K562 (cell line): ENCODE measurements at regions not wholly inside any gene's neighbourhood (a gene's known extent, or its start where the extent isn't known, plus 50 kb on each side); places are given as distances from the start of the nearest gene placed in this dataset.

Experiments used
- ATAC-seq: fragments of 200-7000 bp; cut with Tn5 transposase; 3 replicates; pipeline ENCODE4 v1.9.1; 2020; ENCODE audit warnings: moderate library complexity
- BruUV-seq: library from RNA; stranded (reverse); fragments of 400-500 nt; replicated peaks from 2 replicates; lab custom pipeline; 2021; lab: Mats Ljungman, UMichigan
- CTCF ChIA-PET: fragments of 300-600 bp; formaldehyde crosslinking; extraction: SDS; loops from one replicate; lab custom pipeline; 2021; ENCODE audit warnings: low intra/inter-chr PET ratio; lab: Yijun Ruan, JAX
- POLR2A ChIA-PET: fragments of 300-600, 350-650 bp; sonication (Branson Sonifier 250); formaldehyde crosslinking; extraction: SDS; loops from one replicate; lab custom pipeline; 2021; ENCODE audit warnings: antibody characterized with exemption, inconsistent platforms; lab: Yijun Ruan, JAX
- DNase-seq, 4 experiments: peaks; one replicate each; pipeline versions ENCODE4 v3.0.0 to v3.0.0-alpha.2; 2011 to 2018; ENCODE audit warnings: low spot score in 3 of 4, mixed read lengths in 3 of 4; ENCODE audit errors: extremely low read depth in 1 of 4
- FAIRE-seq: peaks from 2 replicates; lab custom pipeline; 2011; peaks lifted over from hg19 to GRCh38; lab: Jason Lieb, UNC
- H2AFZ ChIP-seq: 2 replicates; pipeline ENCODE4 v1.6.0; 2011; ENCODE audit warnings: low read depth, low read length, control low read depth, inconsistent platforms
- H3K27ac ChIP-seq: fragments of 200-600 bp; 3 replicates; pipeline ENCODE4 v1.8.0; 2011; ENCODE audit warnings: low read depth, mild to moderate bottlenecking, control low read depth, inconsistent platforms, low read length, moderate library complexity, mixed read lengths; ENCODE audit errors: extremely low read depth
- H3K27me3 ChIP-seq, 2 experiments: fragments of 300-600 bp in 1 of 2; 2 replicates in 1 of 2; 3 replicates in 1 of 2; pipeline versions ENCODE4 v1.6.0 to v1.8.0; 2011; ENCODE audit warnings: inconsistent platforms in 2 of 2, low read length in 2 of 2, mild to moderate bottlenecking in 1 of 2, mixed read lengths in 1 of 2, moderate library complexity in 1 of 2; ENCODE audit not compliant: control insufficient read depth in 2 of 2, insufficient read depth in 2 of 2
- H3K36me3 ChIP-seq: fragments of 300-600 bp; 3 replicates; pipeline ENCODE4 v1.8.0; 2011; ENCODE audit warnings: mild to moderate bottlenecking, low read length, inconsistent platforms; ENCODE audit not compliant: control insufficient read depth, insufficient read depth
- H3K4me1 ChIP-seq, 2 experiments: fragments of 200-600 bp in 1 of 2; replicated peaks in 1 of 2; 2 replicates in 1 of 2; 3 replicates in 1 of 2; pipeline versions ENCODE4 v1.5.1 to v1.8.0; 2011; ENCODE audit warnings: inconsistent platforms in 2 of 2, low read length in 2 of 2, mild to moderate bottlenecking in 1 of 2, mixed read lengths in 1 of 2, moderate library complexity in 1 of 2; ENCODE audit not compliant: control insufficient read depth in 2 of 2, insufficient read depth in 2 of 2
- H3K4me2 ChIP-seq: 2 replicates; pipeline ENCODE4 v1.6.1; 2011; ENCODE audit warnings: low read length, control low read depth, inconsistent platforms, mixed read lengths; ENCODE audit not compliant: insufficient read depth
- H3K4me3 ChIP-seq: fragments of 200-600 bp; sonication (generic), shearing (Covaris generic); 2 replicates; pipeline ENCODE4 v1.5.1; 2016; ENCODE audit warnings: control low read depth, inconsistent platforms
- H3K79me2 ChIP-seq: fragments of 200-600 bp; 3 replicates; pipeline ENCODE4 v1.8.0; 2011; ENCODE audit warnings: low read length, inconsistent platforms; ENCODE audit not compliant: control insufficient read depth, insufficient read depth
- H3K9ac ChIP-seq, 2 experiments: 2 replicates each; pipeline versions ENCODE4 v1.6.0 to v1.6.1; 2011; ENCODE audit warnings: low read depth in 2 of 2, low read length in 2 of 2, control low read depth in 1 of 2, inconsistent platforms in 1 of 2, mild to moderate bottlenecking in 1 of 2, mixed read lengths in 1 of 2; ENCODE audit not compliant: insufficient read depth in 1 of 2
- H3K9me1 ChIP-seq: one replicate; pipeline ENCODE4 v1.6.0; 2011; ENCODE audit warnings: inconsistent platforms, mild to moderate bottlenecking, low read length, moderate library complexity; ENCODE audit not compliant: control insufficient read depth, insufficient read depth
- H3K9me3 ChIP-seq: replicated peaks from 2 replicates; pipeline ENCODE4 v1.5.1; 2011; ENCODE audit warnings: low read depth, low read length, inconsistent platforms; ENCODE audit not compliant: control insufficient read depth, insufficient read depth
- H4K20me1 ChIP-seq: replicated peaks from 2 replicates; pipeline ENCODE4 v1.6.1; 2011; ENCODE audit warnings: low read length, inconsistent platforms, mixed read lengths; ENCODE audit not compliant: control insufficient read depth, insufficient read depth
- BCOR ChIP-seq: fragments of 450-650 bp; IDR thresholded peaks from 2 replicates; pipeline ENCODE4 v1.6.1; 2016
- CEBPB ChIP-seq: fragments of 450-650 bp; IDR thresholded peaks from 2 replicates; pipeline ENCODE4 v1.6.1; 2016; ENCODE audit warnings: missing genetic modification characterization, missing compliant biosample characterization
- FOS ChIP-seq: IDR thresholded peaks from 3 replicates; pipeline ENCODE4 v1.6.1; 2011; ENCODE audit not compliant: insufficient read length; ENCODE audit errors: extremely low read depth
- GABPA ChIP-seq: fragments of 200-800 bp; sonication (Bioruptor generic); conservative IDR thresholded peaks from 2 replicates; pipeline ENCODE4 v1.6.1; 2016; ENCODE audit warnings: low read depth, missing genetic modification characterization, missing compliant biosample characterization
- NFIC ChIP-seq: fragments of 450-650 bp; IDR thresholded peaks from 2 replicates; pipeline ENCODE4 v1.6.1; 2017; ENCODE audit warnings: mild to moderate bottlenecking, inconsistent platforms
- SMAD1 ChIP-seq: fragments of 150-350 bp; IDR thresholded peaks from 2 replicates; pipeline ENCODE4 v1.6.1; 2014; ENCODE audit warnings: low read length, low read depth; ENCODE audit not compliant: partially characterized antibody
- ZNF384 ChIP-seq: IDR thresholded peaks from 2 replicates; pipeline ENCODE4 v1.6.1; 2012; ENCODE audit warnings: low read depth, low read length, improper control_type of control experiment
- WGBS: fragments of 100-300 bp; shearing (Covaris generic); methylation state at CpG from one replicate; pipeline ENCODE4 v1.1.6; 2016; ENCODE audit warnings: low coverage, mixed read lengths; ENCODE audit not compliant: insufficient coverage; ENCODE audit errors: missing lambda C conversion rate; 5-methylcytosine and 5-hydroxymethylcytosine counted together
- in situ Hi-C: fragments of 300-500 bp; cut with MboI; formaldehyde crosslinking; loops from 4 replicates; pipeline ENCODE4 v1.15.0; 2018; ENCODE audit warnings: inconsistent platforms, mixed read lengths
- intact Hi-C: fragments of 100-400 bp; cut with micrococcal nuclease; formaldehyde crosslinking; loops from 2 replicates; pipeline ENCODE4 v1.14.2; 2022
- TF ChIP-seq, protein P1 (sequence below): sonication (generic); formaldehyde crosslinking; IDR thresholded peaks from 2 replicates; pipeline ENCODE4 v1.5.0; 2020; ENCODE audit warnings: missing genetic modification reagents

DNA sequence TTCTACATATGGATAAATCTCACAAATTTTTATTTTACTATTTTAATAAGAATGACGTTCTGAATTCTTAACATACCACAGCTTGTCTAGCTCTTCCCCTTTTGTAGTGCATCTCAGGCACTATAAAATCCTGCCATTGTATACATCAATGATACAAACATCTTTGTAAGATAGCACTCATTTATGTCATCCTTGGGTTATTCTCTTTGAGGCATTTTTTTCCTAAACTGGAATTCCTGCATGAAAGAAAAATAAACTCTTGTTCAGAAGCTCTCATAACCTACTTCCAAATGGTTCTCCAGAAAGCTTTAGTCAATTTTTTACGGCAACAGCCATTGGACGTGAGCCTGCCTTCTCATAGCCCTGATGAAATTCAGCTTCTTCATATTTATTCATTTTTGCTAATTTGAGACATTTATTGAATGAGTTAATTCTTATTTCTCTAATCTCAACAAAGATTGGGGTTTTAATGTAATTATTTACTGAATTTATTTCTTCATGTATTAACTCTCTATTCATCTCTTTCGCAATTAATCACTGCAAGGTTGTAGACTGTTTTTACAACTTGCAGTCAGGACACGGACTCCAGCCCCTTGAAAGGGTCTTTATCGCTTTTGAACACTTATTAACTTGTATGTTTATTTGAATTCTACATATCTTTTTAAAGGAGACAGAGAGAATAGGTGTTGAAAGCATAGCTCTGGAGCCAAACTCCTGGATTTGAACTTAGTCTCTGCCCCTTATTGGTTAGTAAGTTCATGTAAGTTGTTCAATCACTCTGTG is 57.6 kb upstream of the PARD3B start:
- intact Hi-C loops: no loop called here
- TF ChIP-seq CEBPB (tag): 0 out of 2 replicates have a peak, but pooled peaks have one; percentile 19
- no peak for TF ChIP-seq FOS
- TF ChIP-seq, protein P1, sequence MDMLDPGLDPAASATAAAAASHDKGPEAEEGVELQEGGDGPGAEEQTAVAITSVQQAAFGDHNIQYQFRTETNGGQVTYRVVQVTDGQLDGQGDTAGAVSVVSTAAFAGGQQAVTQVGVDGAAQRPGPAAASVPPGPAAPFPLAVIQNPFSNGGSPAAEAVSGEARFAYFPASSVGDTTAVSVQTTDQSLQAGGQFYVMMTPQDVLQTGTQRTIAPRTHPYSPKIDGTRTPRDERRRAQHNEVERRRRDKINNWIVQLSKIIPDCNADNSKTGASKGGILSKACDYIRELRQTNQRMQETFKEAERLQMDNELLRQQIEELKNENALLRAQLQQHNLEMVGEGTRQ (CRISPR knock-in tag): no peak
- no peak for TF ChIP-seq BCOR
- no peak for ATAC-seq
- WGBS: 49% methylated on average over 6 of the region's 6 CpGs
- in situ Hi-C loops: no loop called here
- no TSS peak for BruUV-seq
- H2AFZ ChIP-seq: no peak overlapping the region
- POLR2A ChIA-PET: interaction anchor here (0.6 kb wide), 2 partner anchors 28 to 259 kb away, joined by 3 read pairs; no protein-coding TSS in a partner anchor
- no peak overlapping the region for H3K27ac ChIP-seq
- no peaks in the 10 kb centered on the region for H3K36me3 ChIP-seq
- H3K4me2 ChIP-seq: no peak overlapping the region
- CTCF ChIA-PET: no interaction called here
- no peak for FAIRE-seq
- no peaks in the 10 kb centered on the region for H3K79me2 ChIP-seq
- no peaks in the 10 kb centered on the region for H3K9me3 ChIP-seq
- H3K27me3 ChIP-seq: no peaks in the 10 kb centered on the region
- H3K4me1 ChIP-seq: peaks cover 0 to 5% of the 10 kb centered on the region in 2 experiments; a peak in 1 of 5 replicates
- DNase-seq: no peak
- H4K20me1 ChIP-seq: no peaks in the 10 kb centered on the region
- no peaks in the 10 kb centered on the region for H3K9me1 ChIP-seq
- H3K9ac ChIP-seq: no peak overlapping the region
- no peak overlapping the region for H3K4me3 ChIP-seq

DNA sequence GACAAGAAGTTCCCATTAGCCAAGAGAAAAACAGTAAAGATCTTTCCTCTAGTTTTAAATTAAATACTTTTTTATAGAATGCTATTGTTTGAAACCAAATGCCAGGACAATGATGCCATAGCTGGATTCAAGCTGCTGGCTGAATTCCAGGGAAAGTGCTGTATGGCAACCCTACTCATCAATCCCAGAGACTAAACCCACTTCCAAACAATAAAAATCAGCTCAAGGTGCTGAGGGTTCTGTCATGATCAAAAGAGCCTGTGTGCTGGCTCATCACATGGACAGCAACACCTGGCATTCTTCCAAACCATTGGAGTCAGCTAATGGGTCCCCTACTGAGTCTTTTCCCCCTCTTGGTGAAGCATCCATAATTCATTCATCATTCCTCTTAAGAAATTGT is 53.7 kb upstream of the PARD3B start:
- Histone ChIP-seq H3K4me1 (no peaks in the 10 kb centered on the region), H3K9me3 (no peaks in the 10 kb centered on the region), H3K4me2 (no peak overlapping the region), H3K4me3 (no peak overlapping the region), H3K9me1 (no peaks in the 10 kb centered on the region), H4K20me1 (no peaks in the 10 kb centered on the region), H3K27me3 (no peaks in the 10 kb centered on the region), H3K9ac (no peak overlapping the region), H2AFZ (no peak overlapping the region), H3K36me3 (no peaks in the 10 kb centered on the region), H3K79me2 (no peaks in the 10 kb centered on the region), H3K27ac (no peak overlapping the region)
- DNase-seq: no peak
- BruUV-seq: no TSS peak
- ChIA-PET CTCF (no interaction called here), POLR2A (no interaction called here)
- intact Hi-C loops: no loop called here
- FAIRE-seq: no peak
- in situ Hi-C loops: no loop called here
- no peak for TF ChIP-seq ZNF384
- peak; percentile 64 for TF ChIP-seq NFIC
- no peak for TF ChIP-seq GABPA (tag)
- TF ChIP-seq SMAD1: no peak
- no peak for ATAC-seq
